H9 (cell line): ENCODE measurements at regions not wholly inside any gene's neighbourhood (a gene's known extent, or its start where the extent isn't known, plus 50 kb on each side); places are given as distances from the start of the nearest gene placed in this dataset.

Source experiments
- DNase-seq: peaks from one replicate; pipeline ENCODE4 v3.0.0-alpha.2; 2017
- H2AFZ ChIP-seq: one replicate; pipeline ENCODE4 v1.6.1; 2013; ENCODE audit warnings: mild to moderate bottlenecking, low read length, control low read depth, moderate library complexity
- H2AK5ac ChIP-seq: 2 replicates; pipeline ENCODE4 v1.6.1; 2013; ENCODE audit warnings: low read length, control low read depth, mixed read lengths; ENCODE audit not compliant: insufficient read length
- H2BK120ac ChIP-seq: one replicate; pipeline ENCODE4 v1.6.1; 2013; ENCODE audit warnings: low read depth, mild to moderate bottlenecking, low read length, control low read depth, inconsistent platforms; ENCODE audit not compliant: poor library complexity, severe bottlenecking
- H2BK12ac ChIP-seq: 2 replicates; pipeline ENCODE4 v1.6.1; 2013; ENCODE audit warnings: low read length, control low read depth, mixed read lengths, low read depth; ENCODE audit not compliant: insufficient read length
- H2BK15ac ChIP-seq: 2 replicates; pipeline ENCODE4 v1.6.1; 2013; ENCODE audit warnings: low read depth, low read length, control low read depth
- H2BK20ac ChIP-seq: one replicate; pipeline ENCODE4 v1.6.1; 2013; ENCODE audit warnings: low read depth, mild to moderate bottlenecking, low read length, control low read depth, inconsistent platforms; ENCODE audit not compliant: poor library complexity, severe bottlenecking
- H2BK5ac ChIP-seq: 2 replicates; pipeline ENCODE4 v1.6.1; 2013; ENCODE audit warnings: low read length, control low read depth, mixed read lengths; ENCODE audit not compliant: insufficient read length
- H3K14ac ChIP-seq: 2 replicates; pipeline ENCODE4 v1.6.1; 2013; ENCODE audit warnings: low read length, control low read depth; ENCODE audit not compliant: insufficient read depth
- H3K18ac ChIP-seq: 2 replicates; pipeline ENCODE4 v1.6.1; 2013; ENCODE audit warnings: low read depth, mild to moderate bottlenecking, mixed read lengths, low read length, control low read depth; ENCODE audit not compliant: insufficient read length
- H3K23ac ChIP-seq: 2 replicates; pipeline ENCODE4 v1.6.1; 2013; ENCODE audit warnings: low read length, control low read depth, mixed read lengths, low read depth; ENCODE audit not compliant: insufficient read length
- H3K23me2 ChIP-seq: 2 replicates; pipeline ENCODE4 v1.6.1; 2013; ENCODE audit warnings: low read depth, mild to moderate bottlenecking, mixed read lengths, low read length, control low read depth; ENCODE audit not compliant: insufficient read length, poor library complexity, severe bottlenecking
- H3K27ac ChIP-seq: 2 replicates; pipeline ENCODE4 v1.5.1; 2013; ENCODE audit warnings: low read length, control low read depth, mixed read lengths, low read depth; ENCODE audit not compliant: insufficient read length
- H3K27me3 ChIP-seq: 2 replicates; pipeline ENCODE4 v1.6.1; 2013; ENCODE audit warnings: low read length, control low read depth, inconsistent platforms; ENCODE audit not compliant: insufficient read depth
- H3K4ac ChIP-seq: 2 replicates; pipeline ENCODE4 v1.6.1; 2013; ENCODE audit warnings: low read depth, mild to moderate bottlenecking, control low read depth, inconsistent platforms, low read length, moderate library complexity
- H3K4me1 ChIP-seq: 2 replicates; pipeline ENCODE4 v1.6.1; 2013; ENCODE audit warnings: low read length, control low read depth, inconsistent platforms; ENCODE audit not compliant: insufficient read depth
- H3K4me2 ChIP-seq: 2 replicates; pipeline ENCODE4 v1.6.1; 2013; ENCODE audit warnings: low read length, control low read depth, mixed read lengths; ENCODE audit not compliant: insufficient read length, insufficient read depth
- H3K56ac ChIP-seq: 2 replicates; pipeline ENCODE4 v1.6.1; 2013; ENCODE audit warnings: low read depth, mild to moderate bottlenecking, mixed read lengths, low read length, control low read depth; ENCODE audit not compliant: insufficient read length
- H3K79me1 ChIP-seq: 2 replicates; pipeline ENCODE4 v1.6.1; 2013; ENCODE audit warnings: low read depth, mild to moderate bottlenecking, moderate library complexity, low read length, control low read depth, inconsistent platforms; ENCODE audit not compliant: insufficient read depth, poor library complexity, severe bottlenecking
- H3K79me2 ChIP-seq: 2 replicates; pipeline ENCODE4 v1.6.1; 2013; ENCODE audit warnings: low read length, control low read depth, inconsistent platforms; ENCODE audit not compliant: insufficient read depth
- H3K9ac ChIP-seq: 2 replicates; pipeline ENCODE4 v1.6.1; 2013; ENCODE audit warnings: low read length, control low read depth, mixed read lengths; ENCODE audit not compliant: insufficient read length; ENCODE audit errors: extremely low read depth
- H3K9me3 ChIP-seq: one replicate; pipeline ENCODE4 v1.6.1; 2013; ENCODE audit warnings: low read depth, low read length, inconsistent platforms; ENCODE audit not compliant: control insufficient read depth
- H3T11ph ChIP-seq: one replicate; pipeline ENCODE4 v1.6.1; 2013; ENCODE audit warnings: mild to moderate bottlenecking, low read length, control low read depth, inconsistent platforms
- H4K20me1 ChIP-seq: one replicate; pipeline ENCODE4 v1.6.1; 2013; ENCODE audit not compliant: control insufficient read depth, insufficient read length, insufficient read depth
- H4K5ac ChIP-seq: 2 replicates; pipeline ENCODE4 v1.6.1; 2013; ENCODE audit warnings: low read depth, mild to moderate bottlenecking, mixed read lengths, low read length, control low read depth; ENCODE audit not compliant: insufficient read length
- H4K8ac ChIP-seq: replicated peaks from 2 replicates; pipeline ENCODE4 v1.6.1; 2013; ENCODE audit warnings: low read length, control low read depth, mixed read lengths, low read depth; ENCODE audit not compliant: insufficient read length
- H4K91ac ChIP-seq: 2 replicates; pipeline ENCODE4 v1.6.1; 2013; ENCODE audit warnings: low read depth, mild to moderate bottlenecking, moderate library complexity, mixed read lengths, low read length, control low read depth; ENCODE audit not compliant: insufficient read length
- H3K27ac Mint-ChIP-seq, 3 experiments: 2 replicates in 2 of 3; 3 replicates in 1 of 3; pipeline ENCODE4 v1.8.0; 2020 to 2021; ENCODE audit warnings: mixed read lengths in 3 of 3, mild to moderate bottlenecking in 1 of 3, moderate library complexity in 1 of 3
- H3K27me3 Mint-ChIP-seq: 2 replicates; pipeline ENCODE4 v1.8.0; 2021; ENCODE audit warnings: low read depth, mild to moderate bottlenecking, moderate library complexity, mixed read lengths
- H3K36me3 Mint-ChIP-seq, 3 experiments: 2 replicates in 2 of 3; 3 replicates in 1 of 3; pipeline ENCODE4 v1.8.0; 2020 to 2021; ENCODE audit warnings: low read depth in 3 of 3, mixed read lengths in 3 of 3; ENCODE audit not compliant: insufficient read depth in 1 of 3
- H3K4me1 Mint-ChIP-seq, 2 experiments: 2 replicates each; pipeline ENCODE4 v1.8.0; 2020; ENCODE audit warnings: mixed read lengths in 2 of 2
- H3K4me3 Mint-ChIP-seq, 2 experiments: 2 replicates in 1 of 2; 3 replicates in 1 of 2; pipeline ENCODE4 v1.8.0; 2020 to 2021; ENCODE audit warnings: mild to moderate bottlenecking in 2 of 2, mixed read lengths in 2 of 2, moderate library complexity in 1 of 2
- H3K9me3 Mint-ChIP-seq, 2 experiments: 2 replicates in 1 of 2; 3 replicates in 1 of 2; pipeline ENCODE4 v1.8.0; 2020; ENCODE audit warnings: mild to moderate bottlenecking in 2 of 2, mixed read lengths in 2 of 2, moderate library complexity in 1 of 2
- WGBS: extraction: QIAGEN DNeasy Blood & Tissue Kit; methylation state at CpG from one replicate; pipeline ENCODE4 v1.1.7; 2013; ENCODE audit warnings: missing lambda C conversion rate, low lambda C conversion rate, mixed read lengths; ENCODE audit not compliant: insufficient read length; ENCODE audit errors: extremely low coverage; 5-methylcytosine and 5-hydroxymethylcytosine counted together
- TF ChIP-seq, protein P1 (sequence below): fragments of 200-600 bp; sonication (generic); conservative IDR thresholded peaks from 3 replicates; pipeline ENCODE4 v1.8.0; 2021; ENCODE audit warnings: antibody characterized with exemption, mild to moderate bottlenecking

DNA sequence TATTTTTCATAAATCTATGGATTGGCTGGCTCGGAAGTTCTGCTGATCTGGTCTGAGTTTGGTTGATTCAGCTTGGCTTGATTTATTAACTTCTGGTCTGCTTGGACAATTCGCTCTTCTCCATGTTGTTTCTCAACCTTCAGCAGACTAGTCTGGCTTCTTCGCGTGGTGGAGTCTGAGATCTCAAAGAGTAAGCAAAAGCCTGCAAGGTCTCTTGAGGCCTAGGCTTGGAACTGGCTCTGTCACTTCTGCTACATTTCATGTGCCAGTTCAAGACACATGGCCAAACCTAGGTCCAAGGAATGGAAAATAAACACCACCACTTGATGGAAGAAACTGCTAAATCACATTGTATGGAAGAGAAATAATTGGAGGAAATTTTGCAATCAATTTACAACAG lies 115.1 kb upstream of the JAG1 start:
- H2BK20ac ChIP-seq = no peak overlapping the region
- Mint-ChIP-seq H3K4me3 (no peak overlapping the region), H3K9me3 (no peaks in the 10 kb centered on the region; a peak in 1 of 5 replicates), H3K4me1 (peaks cover 15 to 45% of the 10 kb centered on the region in 2 experiments), H3K27ac (no peak overlapping the region; a peak in 1 of 7 replicates), H3K36me3 (no peaks in the 10 kb centered on the region), H3K27me3 (peaks cover 2% of the 10 kb centered on the region; the same call in 1 of the 2 replicates)
- no peak overlapping the region for H3K56ac ChIP-seq
- H3K23ac ChIP-seq = no peak overlapping the region
- no peaks in the 10 kb centered on the region for H3K23me2 ChIP-seq
- no peak overlapping the region for H3K27ac ChIP-seq
- H3K4me1 ChIP-seq = peaks cover 11% of the 10 kb centered on the region; the same call in 1 of the 2 replicates
- H3K4me2 ChIP-seq = no peak overlapping the region
- H3K9ac ChIP-seq = no peak overlapping the region
- H3K79me2 ChIP-seq = no peaks in the 10 kb centered on the region
- no peak overlapping the region for H4K8ac ChIP-seq
- H3K9me3 ChIP-seq = no peaks in the 10 kb centered on the region
- H3K27me3 ChIP-seq = no peaks in the 10 kb centered on the region
- H2BK12ac ChIP-seq = no peak overlapping the region
- H4K5ac ChIP-seq = no peak overlapping the region
- H2BK15ac ChIP-seq = no peak overlapping the region
- H3K4ac ChIP-seq = no peak overlapping the region
- H2AFZ ChIP-seq = no peak overlapping the region
- TF ChIP-seq, protein P1, sequence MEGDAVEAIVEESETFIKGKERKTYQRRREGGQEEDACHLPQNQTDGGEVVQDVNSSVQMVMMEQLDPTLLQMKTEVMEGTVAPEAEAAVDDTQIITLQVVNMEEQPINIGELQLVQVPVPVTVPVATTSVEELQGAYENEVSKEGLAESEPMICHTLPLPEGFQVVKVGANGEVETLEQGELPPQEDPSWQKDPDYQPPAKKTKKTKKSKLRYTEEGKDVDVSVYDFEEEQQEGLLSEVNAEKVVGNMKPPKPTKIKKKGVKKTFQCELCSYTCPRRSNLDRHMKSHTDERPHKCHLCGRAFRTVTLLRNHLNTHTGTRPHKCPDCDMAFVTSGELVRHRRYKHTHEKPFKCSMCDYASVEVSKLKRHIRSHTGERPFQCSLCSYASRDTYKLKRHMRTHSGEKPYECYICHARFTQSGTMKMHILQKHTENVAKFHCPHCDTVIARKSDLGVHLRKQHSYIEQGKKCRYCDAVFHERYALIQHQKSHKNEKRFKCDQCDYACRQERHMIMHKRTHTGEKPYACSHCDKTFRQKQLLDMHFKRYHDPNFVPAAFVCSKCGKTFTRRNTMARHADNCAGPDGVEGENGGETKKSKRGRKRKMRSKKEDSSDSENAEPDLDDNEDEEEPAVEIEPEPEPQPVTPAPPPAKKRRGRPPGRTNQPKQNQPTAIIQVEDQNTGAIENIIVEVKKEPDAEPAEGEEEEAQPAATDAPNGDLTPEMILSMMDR = no peak
- no peak overlapping the region for H3K18ac ChIP-seq
- H4K91ac ChIP-seq = no peak overlapping the region
- H3K79me1 ChIP-seq = no peaks in the 10 kb centered on the region
- no peak overlapping the region for H2AK5ac ChIP-seq
- H3K14ac ChIP-seq = no peak overlapping the region
- no peak overlapping the region for H3T11ph ChIP-seq
- no peaks in the 10 kb centered on the region for H4K20me1 ChIP-seq
- no peak for DNase-seq
- no peak overlapping the region for H2BK5ac ChIP-seq
- no CpG with 5 or more reads among the region's 4 CpGs for WGBS
- no peak overlapping the region for H2BK120ac ChIP-seq
